ENCODE measurements at regions not wholly inside any gene's neighbourhood (a gene's known extent, or its start where the extent isn't known, plus 50 kb on each side); places are given as distances from the start of the nearest gene placed in this dataset.
"Not testable (repeated sequence)": the region's sequence is repeated elsewhere in the genome, so short reads cannot be mapped to it uniquely, and the experiment has no call there.

GRCh38 chr19:29887442-29887855, 54.6 kb upstream of the URI1 start:
- no peaks in the 10 kb centered on the region; a peak in 1 of 7 replicates for H3K36me3 Mint-ChIP-seq (ENCODE audit: insufficient read depth in 1 of 3, low read depth in 3 of 3)
- TF ChIP-seq CTCF (conservative IDR thresholded peaks at IDR 0.05), result no peak
- Histone ChIP-seq H3K4me1 (ENCODE audit: insufficient read depth, low read length) (no peaks in the 10 kb centered on the region; the same call in 1 of the 2 replicates), H4K5ac (ENCODE audit: insufficient read length, low read depth, low read length) (no peak overlapping the region), H4K8ac (replicated peaks; ENCODE audit: insufficient read length, low read depth, low read length) (no peak overlapping the region), H3T11ph (ENCODE audit: low read length) (no peak overlapping the region), H3K4ac (ENCODE audit: low read depth, low read length) (no peak overlapping the region), H2BK120ac (ENCODE audit: low read depth, low read length, poor library complexity, severe bottlenecking) (no peak overlapping the region), H3K4me2 (ENCODE audit: insufficient read depth, insufficient read length, low read length) (no peak overlapping the region), H2BK20ac (ENCODE audit: low read depth, low read length, poor library complexity, severe bottlenecking) (no peak overlapping the region), H3K23ac (ENCODE audit: insufficient read length, low read depth, low read length) (no peak overlapping the region), H3K79me2 (ENCODE audit: insufficient read depth, low read length) (no peaks in the 10 kb centered on the region), H3K14ac (ENCODE audit: insufficient read depth, low read length) (no peak overlapping the region), H2AFZ (ENCODE audit: low read length) (no peak overlapping the region), H3K23me2 (ENCODE audit: insufficient read length, low read depth, low read length, poor library complexity, severe bottlenecking) (no peaks in the 10 kb centered on the region), H2BK15ac (ENCODE audit: low read depth, low read length) (no peak overlapping the region), H2BK5ac (ENCODE audit: insufficient read length, low read length) (no peak overlapping the region), H4K20me1 (ENCODE audit: control insufficient read depth, insufficient read depth, insufficient read length) (no peaks in the 10 kb centered on the region), H3K27me3 (ENCODE audit: insufficient read depth, low read length) (no peaks in the 10 kb centered on the region), H3K9ac (ENCODE audit: extremely low read depth, insufficient read length, low read length) (no peak overlapping the region), H3K9me3 (ENCODE audit: control insufficient read depth, low read depth, low read length) (no peaks in the 10 kb centered on the region), H2AK5ac (ENCODE audit: insufficient read length, low read length) (no peak overlapping the region), H3K27ac (ENCODE audit: insufficient read length, low read depth, low read length) (no peak overlapping the region), H3K56ac (ENCODE audit: insufficient read length, low read depth, low read length) (no peak overlapping the region), H3K18ac (ENCODE audit: insufficient read length, low read depth, low read length) (no peak overlapping the region), H4K91ac (ENCODE audit: insufficient read length, low read depth, low read length) (no peak overlapping the region), H3K79me1 (ENCODE audit: insufficient read depth, low read depth, low read length, poor library complexity, severe bottlenecking) (no peaks in the 10 kb centered on the region), H2BK12ac (ENCODE audit: insufficient read length, low read depth, low read length) (no peak overlapping the region)
- H3K4me3 Mint-ChIP-seq, result no peak overlapping the region
- no peak for DNase-seq
- no CpG with 5 or more reads among the region's 2 CpGs for WGBS (ENCODE audit: extremely low coverage, insufficient read length, low lambda C conversion rate)
- H3K27ac Mint-ChIP-seq, result no peak overlapping the region
- peaks cover 3% of the 10 kb centered on the region for H3K27me3 Mint-ChIP-seq (ENCODE audit: low read depth)
- H3K9me3 Mint-ChIP-seq, result no peaks in the 10 kb centered on the region; a peak in 1 of 5 replicates
- H3K4me1 Mint-ChIP-seq, result peaks cover 0 to 16% of the 10 kb centered on the region in 2 experiments; a peak in 3 of 4 replicates

GRCh38 chr19:29888047-29888446, 54.0 kb upstream of the URI1 start:
- not testable (repeated sequence) for H3K4me3 Mint-ChIP-seq; H3K9me3 Mint-ChIP-seq; H2BK5ac ChIP-seq (ENCODE audit: insufficient read length, low read length); H2AFZ ChIP-seq (ENCODE audit: low read length); H3K18ac ChIP-seq (ENCODE audit: insufficient read length, low read depth, low read length); H4K20me1 ChIP-seq (ENCODE audit: control insufficient read depth, insufficient read depth, insufficient read length); H3K27me3 Mint-ChIP-seq (ENCODE audit: low read depth); H3K27ac ChIP-seq (ENCODE audit: insufficient read length, low read depth, low read length); H2BK12ac ChIP-seq (ENCODE audit: insufficient read length, low read depth, low read length); H3K79me1 ChIP-seq (ENCODE audit: insufficient read depth, low read depth, low read length, poor library complexity, severe bottlenecking); H3K79me2 ChIP-seq (ENCODE audit: insufficient read depth, low read length); H3K27ac Mint-ChIP-seq; H2AK5ac ChIP-seq (ENCODE audit: insufficient read length, low read length); H3K27me3 ChIP-seq (ENCODE audit: insufficient read depth, low read length); H2BK20ac ChIP-seq (ENCODE audit: low read depth, low read length, poor library complexity, severe bottlenecking); H3K4me2 ChIP-seq (ENCODE audit: insufficient read depth, insufficient read length, low read length); H4K8ac ChIP-seq (replicated peaks; ENCODE audit: insufficient read length, low read depth, low read length); H3K23me2 ChIP-seq (ENCODE audit: insufficient read length, low read depth, low read length, poor library complexity, severe bottlenecking); H3K4me1 ChIP-seq (ENCODE audit: insufficient read depth, low read length); DNase-seq; H4K5ac ChIP-seq (ENCODE audit: insufficient read length, low read depth, low read length); H3T11ph ChIP-seq (ENCODE audit: low read length); H4K91ac ChIP-seq (ENCODE audit: insufficient read length, low read depth, low read length); H2BK120ac ChIP-seq (ENCODE audit: low read depth, low read length, poor library complexity, severe bottlenecking); H3K9ac ChIP-seq (ENCODE audit: extremely low read depth, insufficient read length, low read length); H3K4ac ChIP-seq (ENCODE audit: low read depth, low read length); H3K56ac ChIP-seq (ENCODE audit: insufficient read length, low read depth, low read length); H3K14ac ChIP-seq (ENCODE audit: insufficient read depth, low read length); H2BK15ac ChIP-seq (ENCODE audit: low read depth, low read length); H3K9me3 ChIP-seq (ENCODE audit: control insufficient read depth, low read depth, low read length); H3K36me3 Mint-ChIP-seq (ENCODE audit: insufficient read depth in 1 of 3, low read depth in 3 of 3); H3K23ac ChIP-seq (ENCODE audit: insufficient read length, low read depth, low read length)
- no CpG with 5 or more reads among the region's 3 CpGs for WGBS (ENCODE audit: extremely low coverage, insufficient read length, low lambda C conversion rate)
- H3K4me1 Mint-ChIP-seq, result peaks cover 0 to 10% of the 10 kb centered on the region in 2 experiments; a peak in 2 of 4 replicates

Measured in H9 (cell line).